ENCODE measurements at regions not wholly inside any gene's neighbourhood (a gene's known extent, or its start where the extent isn't known, plus 50 kb on each side); places are given as distances from the start of the nearest gene placed in this dataset.
A peak's percentile ranks its signal among the peaks of the same experiment; 100 is the strongest.

DNA sequence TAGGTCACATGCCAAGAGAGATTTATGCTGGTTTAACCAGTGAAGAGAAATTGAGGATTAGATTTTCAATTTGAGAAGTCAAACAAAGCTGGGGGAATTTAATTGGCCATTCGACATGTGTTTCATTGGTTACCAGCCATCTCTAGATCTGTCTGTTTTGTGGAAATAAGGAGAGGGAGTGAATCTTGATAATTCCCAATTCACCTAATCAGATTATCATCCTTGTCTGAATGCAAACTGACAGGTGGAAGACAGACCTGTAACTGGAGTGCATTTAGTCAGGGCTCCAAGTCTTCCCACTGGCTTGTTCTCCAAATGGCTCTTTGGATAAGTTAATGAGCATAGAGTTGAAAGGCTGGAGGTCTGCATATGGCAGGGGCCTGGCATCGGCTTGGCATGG is 1049.3 kb downstream of the NTRK3 start:
- H3K36me3 Mint-ChIP-seq (ENCODE audit: low read depth) = no peaks in the 10 kb centered on the region
- DNase-seq (no peak), ATAC-seq (no peak)
- ChIA-PET POLR2A (no interaction called here), CTCF (no interaction called here)
- no peaks in the 10 kb centered on the region for H3K4me1 Mint-ChIP-seq
- peaks cover 5% of the 10 kb centered on the region for H3K27me3 Mint-ChIP-seq
- H3K4me3 Mint-ChIP-seq = no peak overlapping the region
- no peaks in the 10 kb centered on the region for H3K9me3 Mint-ChIP-seq (ENCODE audit: low read depth)
- no peak overlapping the region for H3K27ac Mint-ChIP-seq
- intact Hi-C loops (cut with DNase I, micrococcal nuclease) = no loop called here

DNA sequence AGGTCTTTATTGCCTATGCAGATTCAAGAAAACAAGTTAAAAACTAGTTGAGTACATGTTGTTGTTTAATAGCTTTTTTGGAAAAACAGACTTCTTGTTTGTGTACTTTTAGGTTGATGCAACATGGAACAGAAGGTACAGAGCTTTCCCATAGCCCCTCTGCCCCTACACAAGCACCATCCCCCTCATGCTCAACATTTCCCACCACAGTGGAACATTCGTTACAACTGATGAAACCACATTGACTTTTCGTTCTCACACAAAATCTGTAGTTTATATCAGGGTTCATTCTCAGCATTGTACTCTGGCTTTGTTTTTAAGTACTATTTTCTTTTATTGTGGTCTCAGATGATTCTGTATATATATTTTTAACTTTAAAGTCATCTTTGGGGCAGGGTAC is 1054.6 kb downstream of the NTRK3 start:
- DNase-seq = no peak
- Mint-ChIP-seq H3K27me3 (peaks cover 5% of the 10 kb centered on the region), H3K9me3 (ENCODE audit: low read depth) (no peaks in the 10 kb centered on the region)

DNA sequence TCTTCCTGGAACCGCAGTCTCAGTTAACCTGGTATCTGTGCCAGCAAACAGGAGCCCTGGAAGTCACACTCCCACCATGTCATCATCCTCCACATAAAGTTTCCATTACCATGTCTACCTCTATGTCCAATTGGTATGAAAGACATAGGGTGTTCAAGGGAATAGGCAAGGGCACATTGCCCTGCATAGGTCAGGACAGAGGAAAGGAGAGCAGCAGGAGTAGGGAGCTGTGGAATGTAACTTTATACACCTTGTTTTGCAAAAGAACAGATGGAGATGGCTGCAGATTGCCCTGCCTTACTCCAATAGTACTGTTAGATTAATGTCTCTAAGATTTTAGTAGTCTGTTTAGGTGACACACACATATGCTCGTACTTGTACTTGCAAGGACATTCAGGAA is 1056.4 kb downstream of the NTRK3 start:
- H3K4me1 Mint-ChIP-seq = no peaks in the 10 kb centered on the region
- H3K27ac Mint-ChIP-seq = no peak overlapping the region
- CTCF ChIA-PET = no interaction called here

More for the DNA sequence above, 1054.6 kb downstream of the NTRK3 start:
- ChIA-PET POLR2A (no interaction called here), CTCF (no interaction called here)
- intact Hi-C loops (cut with DNase I, micrococcal nuclease) = no loop called here
- Mint-ChIP-seq H3K4me3 (no peak overlapping the region), H3K36me3 (ENCODE audit: low read depth) (no peaks in the 10 kb centered on the region), H3K27ac (no peak overlapping the region), H3K4me1 (no peaks in the 10 kb centered on the region)
- no peak for ATAC-seq

DNA sequence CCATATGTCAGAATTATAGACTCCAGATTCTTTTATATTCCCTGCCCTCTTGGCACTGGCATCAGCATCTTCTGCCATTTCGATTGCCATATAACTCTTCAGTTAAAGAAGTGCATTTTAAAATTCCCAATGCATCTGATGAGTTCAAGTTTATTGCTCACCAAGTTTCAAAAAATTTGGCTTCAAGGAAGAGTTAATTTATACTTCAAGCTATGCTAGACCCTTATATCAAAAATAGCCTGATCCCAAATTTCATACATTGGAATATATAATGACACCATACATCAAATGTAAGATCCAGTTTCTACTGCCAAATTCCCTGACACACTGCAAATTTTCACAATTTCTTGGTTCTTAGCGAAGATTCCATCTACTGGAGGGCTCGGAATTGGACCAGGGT is 1058.6 kb downstream of the NTRK3 start:
- no peak for DNase-seq
- Mint-ChIP-seq H3K9me3 (ENCODE audit: low read depth) (peaks cover 7% of the 10 kb centered on the region), H3K4me1 (no peaks in the 10 kb centered on the region), H3K4me3 (no peak overlapping the region), H3K27ac (no peak overlapping the region), H3K36me3 (ENCODE audit: low read depth) (no peaks in the 10 kb centered on the region), H3K27me3 (no peaks in the 10 kb centered on the region)
- intact Hi-C loops (cut with DNase I, micrococcal nuclease) = no loop called here
- ChIA-PET POLR2A (no interaction called here), CTCF (no interaction called here)
- ATAC-seq = no peak

More for the DNA sequence above, 1056.4 kb downstream of the NTRK3 start:
- H3K4me3 Mint-ChIP-seq = no peak overlapping the region
- no peaks in the 10 kb centered on the region for H3K9me3 Mint-ChIP-seq (ENCODE audit: low read depth)
- H3K27me3 Mint-ChIP-seq = peaks cover 5% of the 10 kb centered on the region
- no peaks in the 10 kb centered on the region for H3K36me3 Mint-ChIP-seq (ENCODE audit: low read depth)
- POLR2A ChIA-PET = no interaction called here
- ATAC-seq (no peak), DNase-seq (no peak)
- intact Hi-C loops (cut with DNase I, micrococcal nuclease) = no loop called here

DNA sequence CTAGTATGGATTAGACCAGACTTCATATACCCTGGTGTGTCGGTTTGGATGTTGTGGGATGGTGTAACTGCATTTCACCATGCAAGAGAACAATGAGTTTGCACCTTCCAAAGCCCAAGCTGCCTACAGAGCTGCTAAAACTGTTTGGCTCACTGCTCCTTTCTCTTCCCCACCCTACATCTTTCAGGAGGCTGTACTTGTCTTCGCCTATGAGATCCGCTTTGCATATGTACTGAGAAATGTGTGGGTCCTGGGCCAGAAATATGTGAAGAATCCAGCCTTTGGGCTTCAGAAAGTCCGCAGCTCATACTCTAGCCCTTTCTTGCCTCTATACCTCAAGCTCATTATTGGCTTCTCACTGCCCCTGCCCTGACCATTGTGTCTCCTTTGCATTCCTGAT is 1060.0 kb downstream of the NTRK3 start:
- ATAC-seq (no peak), DNase-seq (no peak)
- intact Hi-C loops (cut with DNase I, micrococcal nuclease) = no loop called here
- POLR2A ChIA-PET = no interaction called here
- Mint-ChIP-seq H3K9me3 (ENCODE audit: low read depth) (peaks cover 7% of the 10 kb centered on the region), H3K4me3 (no peak overlapping the region), H3K27me3 (no peaks in the 10 kb centered on the region), H3K4me1 (no peaks in the 10 kb centered on the region), H3K27ac (no peak overlapping the region), H3K36me3 (ENCODE audit: low read depth) (no peaks in the 10 kb centered on the region)
- CTCF ChIA-PET = no interaction called here

DNA sequence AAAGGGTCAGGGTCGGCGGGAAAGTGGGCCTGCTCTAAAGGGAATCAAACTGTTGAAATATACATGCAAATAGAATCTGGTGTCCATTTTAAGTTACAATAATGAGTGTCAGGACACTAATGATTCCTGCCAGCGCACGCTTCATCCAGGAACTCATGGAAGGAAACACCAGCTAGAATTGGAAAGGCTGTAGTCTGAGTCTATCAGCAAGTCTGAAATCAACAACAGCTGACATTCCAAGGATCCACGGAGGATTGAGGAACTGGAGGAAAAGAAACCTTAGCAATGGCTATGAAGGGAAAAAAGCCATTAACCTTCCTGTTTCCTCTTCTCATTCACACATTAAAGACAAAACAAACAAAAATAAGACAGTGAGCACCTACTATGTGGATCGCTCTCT is 1063.1 kb downstream of the NTRK3 start:
- CTCF ChIA-PET = no interaction called here
- Mint-ChIP-seq H3K9me3 (ENCODE audit: low read depth) (peaks cover 7% of the 10 kb centered on the region), H3K36me3 (ENCODE audit: low read depth) (no peaks in the 10 kb centered on the region), H3K4me3 (no peak overlapping the region), H3K27ac (no peak overlapping the region), H3K4me1 (no peaks in the 10 kb centered on the region), H3K27me3 (no peaks in the 10 kb centered on the region)
- DNase-seq = no peak
- ATAC-seq = no peak
- intact Hi-C loops (cut with DNase I, micrococcal nuclease) = no loop called here
- POLR2A ChIA-PET = no interaction called here

DNA sequence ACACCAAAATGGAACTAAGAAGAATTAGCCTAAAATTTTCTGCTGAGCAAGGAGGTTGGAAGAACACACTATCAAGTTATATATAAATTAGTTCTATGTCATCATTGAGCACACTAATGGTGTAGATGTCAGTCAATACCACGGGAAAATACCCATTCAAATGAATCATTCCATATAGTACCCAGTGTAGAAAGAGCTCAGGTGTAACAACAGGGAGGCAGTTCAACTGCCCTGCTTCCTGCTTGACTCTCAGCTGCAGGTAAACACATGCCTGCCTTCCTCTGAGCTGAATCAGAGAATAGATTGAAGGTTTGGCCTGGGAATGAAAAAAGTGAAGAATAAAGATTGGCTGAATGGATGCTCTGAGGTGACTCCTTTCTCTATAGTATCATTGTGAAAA is 1088.0 kb downstream of the AGBL1 start:
- H3K27ac Mint-ChIP-seq = no peak overlapping the region
- POLR2A ChIA-PET = no interaction called here
- CTCF ChIA-PET = no interaction called here
- DNase-seq (no peak), ATAC-seq (no peak)
- no peaks in the 10 kb centered on the region for H3K9me3 Mint-ChIP-seq (ENCODE audit: low read depth)
- H3K27me3 Mint-ChIP-seq = no peaks in the 10 kb centered on the region
- H3K36me3 Mint-ChIP-seq (ENCODE audit: low read depth) = no peaks in the 10 kb centered on the region
- no peaks in the 10 kb centered on the region for H3K4me1 Mint-ChIP-seq
- no peak overlapping the region for H3K4me3 Mint-ChIP-seq
- intact Hi-C loops (cut with DNase I, micrococcal nuclease) = no loop called here

DNA sequence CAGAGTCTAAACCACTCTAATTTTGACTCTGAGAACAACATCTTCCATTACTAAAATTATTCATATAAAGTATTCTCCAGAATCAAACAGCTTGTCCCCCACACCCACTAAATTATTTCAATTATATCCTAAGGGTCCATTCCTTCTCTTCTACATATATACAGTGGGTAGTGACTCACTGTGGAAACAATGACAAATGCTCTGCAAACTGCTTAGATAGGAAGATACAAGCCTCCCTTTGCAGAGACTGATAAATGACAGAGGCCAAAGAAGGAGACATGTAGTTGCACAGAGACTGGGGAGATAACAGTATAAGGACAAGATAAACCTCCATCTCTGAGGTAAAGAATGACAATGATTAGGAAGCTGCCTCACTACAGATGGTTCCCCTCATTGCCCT is 1087.4 kb downstream of the AGBL1 start:
- Mint-ChIP-seq H3K4me3 (no peak overlapping the region), H3K9me3 (ENCODE audit: low read depth) (no peaks in the 10 kb centered on the region), H3K27me3 (no peaks in the 10 kb centered on the region), H3K36me3 (ENCODE audit: low read depth) (no peaks in the 10 kb centered on the region), H3K4me1 (no peaks in the 10 kb centered on the region), H3K27ac (no peak overlapping the region)
- DNase-seq = no peak
- CTCF ChIA-PET = no interaction called here
- POLR2A ChIA-PET = no interaction called here
- ATAC-seq = no peak
- intact Hi-C loops (cut with DNase I, micrococcal nuclease) = no loop called here

DNA sequence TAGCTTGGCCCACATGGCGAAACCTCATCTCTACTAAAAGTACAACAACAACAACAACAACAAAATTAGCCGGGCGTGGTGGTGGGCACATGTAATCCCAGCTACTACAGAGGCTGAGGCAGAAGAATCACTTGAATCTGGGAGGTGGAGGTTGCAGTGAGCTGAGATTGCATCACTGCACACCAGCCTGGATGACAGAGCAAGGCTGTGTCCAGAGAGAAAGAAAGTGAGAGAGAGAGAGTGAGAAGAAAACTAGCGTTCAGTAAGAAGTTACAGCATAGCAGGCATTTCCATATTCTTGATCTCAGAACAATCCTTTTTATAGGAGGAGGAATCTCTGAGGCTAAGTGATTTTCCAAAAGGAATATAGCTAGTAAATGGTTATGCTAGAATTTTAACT is 1076.1 kb downstream of the AGBL1 start:
- DNase-seq (no peak), ATAC-seq (no peak)
- peaks cover 4% of the 10 kb centered on the region for H3K9me3 Mint-ChIP-seq (ENCODE audit: low read depth)
- intact Hi-C loops (cut with DNase I, micrococcal nuclease) = no loop called here
- H3K4me1 Mint-ChIP-seq = no peaks in the 10 kb centered on the region
- CTCF ChIA-PET = no interaction called here
- no peaks in the 10 kb centered on the region for H3K36me3 Mint-ChIP-seq (ENCODE audit: low read depth)
- POLR2A ChIA-PET = no interaction called here
- peaks cover under 1% of the 10 kb centered on the region for H3K27me3 Mint-ChIP-seq
- H3K27ac Mint-ChIP-seq = no peak overlapping the region
- H3K4me3 Mint-ChIP-seq = no peak overlapping the region

DNA sequence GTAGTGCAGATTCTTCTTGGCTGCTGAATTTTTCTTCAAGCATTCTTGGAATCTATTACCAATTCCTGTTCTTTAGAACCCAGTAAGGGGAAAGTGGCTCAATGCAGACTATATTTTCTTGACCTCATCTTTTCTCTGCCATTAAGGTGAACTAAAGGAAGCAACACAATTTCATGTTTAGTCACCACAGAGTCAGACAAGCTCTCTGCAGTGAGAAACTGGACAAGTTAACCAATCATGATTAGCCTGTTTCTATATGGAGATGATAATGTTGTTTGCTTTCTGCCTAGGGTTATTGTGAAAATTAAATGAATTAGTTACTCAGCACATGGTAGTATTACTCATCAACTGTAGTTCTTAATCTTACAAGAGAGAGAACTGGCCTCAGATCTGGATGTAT is 1075.1 kb downstream of the AGBL1 start:
- CTCF ChIA-PET = no interaction called here
- no peaks in the 10 kb centered on the region for H3K36me3 Mint-ChIP-seq (ENCODE audit: low read depth)

DNA sequence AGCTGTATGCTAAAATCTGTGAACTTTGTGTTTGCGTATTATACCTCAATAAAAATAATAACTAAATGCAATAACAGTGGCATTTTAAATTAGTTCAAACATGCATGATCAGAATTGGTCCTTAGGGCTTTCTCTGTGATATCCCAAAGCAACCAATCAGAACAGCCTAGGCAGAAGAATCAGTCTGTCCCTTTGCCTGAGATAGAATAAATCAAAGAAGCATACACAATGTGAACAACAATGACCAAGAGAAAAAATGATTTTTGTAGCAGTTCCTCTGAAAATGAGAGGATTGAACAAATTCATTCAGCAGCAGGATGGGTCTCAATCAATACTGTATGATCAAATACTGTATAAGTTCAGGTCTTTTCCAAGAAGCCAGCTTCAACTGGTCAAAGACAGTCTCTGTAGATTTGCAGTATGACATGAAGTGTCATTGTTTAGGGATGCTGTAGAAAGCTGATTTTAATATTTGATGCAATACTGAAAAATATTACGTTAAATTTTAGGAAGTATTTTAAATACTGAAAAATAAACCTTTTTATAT is 1071.6 kb downstream of the AGBL1 start:
- Mint-ChIP-seq H3K4me3 (no peak overlapping the region), H3K27ac (no peak overlapping the region), H3K9me3 (ENCODE audit: low read depth) (peaks cover 4% of the 10 kb centered on the region), H3K4me1 (no peaks in the 10 kb centered on the region), H3K36me3 (ENCODE audit: low read depth) (no peaks in the 10 kb centered on the region), H3K27me3 (no peaks in the 10 kb centered on the region)
- no peak for ATAC-seq
- ChIA-PET CTCF (no interaction called here), POLR2A (no interaction called here)
- intact Hi-C loops (cut with DNase I, micrococcal nuclease) = no loop called here
- DNase-seq = no peak

More for the DNA sequence above, 1075.1 kb downstream of the AGBL1 start:
- Mint-ChIP-seq H3K27me3 (no peaks in the 10 kb centered on the region), H3K9me3 (ENCODE audit: low read depth) (peaks cover 4% of the 10 kb centered on the region), H3K27ac (no peak overlapping the region), H3K4me1 (no peaks in the 10 kb centered on the region), H3K4me3 (no peak overlapping the region)
- POLR2A ChIA-PET = no interaction called here
- ATAC-seq (peak; percentile 39), DNase-seq (no peak)
- intact Hi-C loops (cut with DNase I, micrococcal nuclease) = no loop called here

DNA sequence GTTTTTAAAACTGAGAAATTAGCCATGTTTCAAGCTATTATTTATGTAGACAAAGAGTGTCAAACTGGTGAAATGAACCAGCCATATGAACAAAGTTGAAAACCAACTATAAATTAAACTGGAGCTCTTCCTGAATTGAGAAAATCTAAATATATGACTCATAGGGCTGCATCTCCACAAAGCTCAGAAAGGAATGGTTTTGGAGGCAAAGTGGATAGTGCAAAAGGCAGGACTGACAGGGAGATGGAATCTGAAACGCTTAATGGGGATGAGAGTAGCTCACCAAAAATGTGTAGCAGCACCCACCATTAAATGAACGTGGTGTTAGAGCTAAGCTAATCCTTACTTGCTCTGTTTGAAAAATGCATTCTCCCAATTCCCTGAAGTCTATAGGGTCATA is 1066.0 kb downstream of the AGBL1 start:
- intact Hi-C loops (cut with DNase I, micrococcal nuclease) = no loop called here
- no peak for DNase-seq

DNA sequence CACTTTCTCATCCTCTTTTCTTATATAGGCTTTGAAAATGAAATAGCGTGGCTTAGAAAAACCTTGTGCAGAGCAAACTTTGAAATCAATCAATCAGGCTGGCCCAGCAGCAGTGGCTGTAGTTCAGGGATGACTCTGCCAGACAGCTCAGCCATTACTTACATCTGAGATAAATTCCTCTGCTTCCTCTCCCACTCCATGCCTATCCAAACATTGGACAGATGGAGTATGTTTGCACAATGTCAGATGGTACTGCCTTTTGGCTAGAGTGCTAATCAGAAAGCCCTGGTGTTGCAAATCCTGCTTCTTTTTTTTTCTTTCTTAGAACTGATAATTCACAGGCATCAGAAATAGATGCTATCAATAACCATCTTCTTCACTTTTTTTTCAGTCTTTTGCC is 1065.1 kb downstream of the AGBL1 start:
- H3K27me3 Mint-ChIP-seq = no peaks in the 10 kb centered on the region
- peaks cover 9% of the 10 kb centered on the region for H3K9me3 Mint-ChIP-seq (ENCODE audit: low read depth)
- CTCF ChIA-PET = interaction anchor here (1.3 kb wide), 1 partner anchor 103 kb away, joined by 3 read pairs; no protein-coding TSS in a partner anchor
- no peak overlapping the region for H3K4me3 Mint-ChIP-seq
- H3K36me3 Mint-ChIP-seq (ENCODE audit: low read depth) = no peaks in the 10 kb centered on the region
- no peak overlapping the region for H3K27ac Mint-ChIP-seq
- POLR2A ChIA-PET = no interaction called here
- intact Hi-C loops (cut with DNase I, micrococcal nuclease) = no loop called here
- ATAC-seq = no peak
- no peaks in the 10 kb centered on the region for H3K4me1 Mint-ChIP-seq
- no peak for DNase-seq

More for the DNA sequence above, 1066.0 kb downstream of the AGBL1 start:
- Mint-ChIP-seq H3K9me3 (ENCODE audit: low read depth) (peaks cover 9% of the 10 kb centered on the region), H3K27ac (no peak overlapping the region), H3K36me3 (ENCODE audit: low read depth) (no peaks in the 10 kb centered on the region), H3K27me3 (no peaks in the 10 kb centered on the region), H3K4me3 (no peak overlapping the region), H3K4me1 (no peaks in the 10 kb centered on the region)
- CTCF ChIA-PET = interaction anchor here (1.3 kb wide), 1 partner anchor 104 kb away, joined by 3 read pairs; no protein-coding TSS in a partner anchor
- ATAC-seq = no peak
- POLR2A ChIA-PET = no interaction called here
